ENCODE measurements at regions not wholly inside any gene's neighbourhood (a gene's known extent, or its start where the extent isn't known, plus 50 kb on each side); places are given as distances from the start of the nearest gene placed in this dataset.
"Not testable (repeated sequence)": the region's sequence is repeated elsewhere in the genome, so short reads cannot be mapped to it uniquely, and the experiment has no call there.

DNA sequence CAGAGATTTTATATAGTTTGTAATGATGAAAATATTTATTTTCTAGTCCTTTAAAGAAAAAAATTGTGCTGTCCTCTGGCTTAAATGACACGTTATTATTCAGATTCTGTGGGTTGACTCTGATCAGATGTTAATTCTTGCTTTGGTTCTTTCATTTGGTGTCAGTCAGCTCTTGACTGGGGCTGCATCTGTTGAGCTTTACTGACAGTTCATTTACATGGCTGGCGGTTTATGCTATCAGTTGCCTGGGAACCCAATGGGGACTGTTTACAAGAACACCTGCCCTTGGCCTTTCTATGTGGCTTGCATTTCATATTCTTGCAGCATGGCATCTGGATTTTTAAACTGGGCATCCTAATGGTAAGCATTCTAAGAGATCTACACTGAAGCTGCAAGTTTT, 667.1 kb upstream of the FBXO33 start:
- DNase-seq: no peak

DNA sequence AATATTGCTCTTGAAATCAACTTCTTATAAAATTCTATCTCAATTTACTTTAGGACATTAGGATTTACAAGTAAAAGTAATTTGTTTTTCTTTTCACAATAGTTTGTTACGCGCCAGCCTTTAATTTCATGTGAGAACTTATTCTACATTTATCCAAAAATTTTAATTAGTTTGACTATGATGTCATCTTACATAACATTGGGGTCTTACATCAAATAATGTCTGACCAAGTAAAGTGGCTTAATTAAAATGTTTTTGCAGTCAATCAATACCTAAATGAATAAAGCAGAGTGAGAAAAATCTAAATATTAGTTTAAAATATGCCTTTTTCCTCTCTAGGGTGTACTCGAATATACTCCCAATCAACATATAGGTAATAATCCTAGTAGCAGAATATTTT, 666.2 kb upstream of the FBXO33 start:
- no peak for DNase-seq

DNA sequence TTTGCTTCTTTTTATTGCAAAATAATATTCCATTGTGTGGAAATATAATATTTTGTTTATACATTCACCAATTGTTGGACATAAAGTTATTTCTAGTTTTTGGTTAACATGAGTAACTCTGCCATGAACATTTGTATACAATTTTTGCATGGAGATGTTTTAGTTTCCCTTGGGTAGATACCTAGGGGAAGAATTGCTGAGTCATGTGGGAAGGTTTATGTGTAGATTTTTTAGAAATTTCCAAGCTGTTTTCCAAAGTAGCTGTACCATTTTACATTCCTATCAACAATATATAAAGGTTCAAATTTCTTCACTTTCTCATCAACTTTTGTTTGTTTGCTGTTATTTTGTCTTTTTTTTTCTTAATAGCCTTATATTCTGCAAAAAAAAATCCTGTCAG, 664.7 kb upstream of the FBXO33 start:
- DNase-seq: no peak

DNA sequence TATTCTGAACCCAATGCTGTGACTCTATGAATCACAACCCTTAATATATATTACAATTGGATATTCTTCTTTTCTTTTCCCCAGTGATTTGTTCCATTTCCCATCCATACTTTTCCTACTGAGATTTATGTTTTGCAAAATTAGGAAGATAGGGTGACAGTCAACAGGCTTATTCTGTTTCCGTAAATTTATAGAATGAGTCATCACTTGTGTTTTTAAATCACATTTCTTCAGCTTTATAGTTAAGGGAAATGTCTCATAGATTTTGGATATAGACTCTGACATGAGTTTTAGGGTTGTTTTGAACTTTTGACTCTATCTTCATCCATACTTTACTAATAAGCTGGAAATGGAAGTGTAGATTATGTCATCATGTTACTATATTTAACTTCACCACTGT, 661.6 kb upstream of the FBXO33 start:
- DNase-seq: no peak

DNA sequence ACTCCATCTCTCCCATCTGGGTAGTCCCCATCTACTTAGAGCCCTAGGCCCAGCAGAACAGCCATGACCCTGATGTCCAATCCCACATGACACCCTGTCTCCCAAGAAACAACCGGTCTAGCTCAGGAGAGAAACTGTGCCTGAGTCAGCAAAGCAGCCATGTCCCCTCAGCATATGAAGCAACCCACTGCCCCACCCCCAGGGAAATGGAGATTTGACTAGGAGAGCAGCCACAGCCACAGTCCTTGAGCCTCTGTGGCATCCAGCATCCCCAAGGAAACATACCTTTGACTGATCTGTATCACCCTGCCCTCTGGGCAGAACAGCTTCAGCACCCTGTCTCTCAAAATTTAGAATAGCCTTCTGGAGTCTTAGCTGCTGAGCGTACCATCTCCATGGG, 641.9 kb upstream of the FBXO33 start:
- no peak for DNase-seq

- DNase-seq: no peak
Measured at GRCh38 chr14:40072175-40072574, 639.9 kb upstream of the FBXO33 start.

GRCh38 chr14:40058901-40059897, 627.0 kb upstream of the FBXO33 start:
- no peak for DNase-seq

- no peak for DNase-seq
Measured at GRCh38 chr14:40053416-40053815, 621.2 kb upstream of the FBXO33 start.

- no peak for DNase-seq
Measured at GRCh38 chr14:40028991-40029390, 596.8 kb upstream of the FBXO33 start.

- no peak for DNase-seq
Measured at GRCh38 chr14:40025101-40025500, 592.9 kb upstream of the FBXO33 start.

DNA sequence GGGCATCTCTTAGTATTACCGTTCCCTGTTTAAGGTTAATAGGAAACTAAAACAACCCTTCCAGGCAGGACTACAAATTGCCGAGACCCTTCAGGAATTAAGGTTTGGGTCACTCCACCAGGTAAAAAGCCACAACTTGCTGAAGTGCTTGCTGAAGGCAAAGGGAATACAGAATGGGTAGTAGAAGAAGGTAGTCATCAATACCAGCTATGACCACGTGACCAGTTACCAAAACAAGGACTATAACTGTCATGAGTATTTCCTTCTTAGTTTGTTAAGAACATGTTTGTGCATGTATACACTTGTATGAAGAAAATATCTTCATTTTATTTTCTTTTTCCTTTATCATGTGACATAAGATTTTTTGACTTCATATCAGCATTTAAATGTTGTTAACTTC, 578.7 kb upstream of the FBXO33 start:
- DNase-seq: no peak

- no peak for DNase-seq
Measured at GRCh38 chr14:40009771-40010170, 577.5 kb upstream of the FBXO33 start.

GRCh38 chr14:40008345-40008744, 576.1 kb upstream of the FBXO33 start:
- not testable (repeated sequence) for DNase-seq

DNA sequence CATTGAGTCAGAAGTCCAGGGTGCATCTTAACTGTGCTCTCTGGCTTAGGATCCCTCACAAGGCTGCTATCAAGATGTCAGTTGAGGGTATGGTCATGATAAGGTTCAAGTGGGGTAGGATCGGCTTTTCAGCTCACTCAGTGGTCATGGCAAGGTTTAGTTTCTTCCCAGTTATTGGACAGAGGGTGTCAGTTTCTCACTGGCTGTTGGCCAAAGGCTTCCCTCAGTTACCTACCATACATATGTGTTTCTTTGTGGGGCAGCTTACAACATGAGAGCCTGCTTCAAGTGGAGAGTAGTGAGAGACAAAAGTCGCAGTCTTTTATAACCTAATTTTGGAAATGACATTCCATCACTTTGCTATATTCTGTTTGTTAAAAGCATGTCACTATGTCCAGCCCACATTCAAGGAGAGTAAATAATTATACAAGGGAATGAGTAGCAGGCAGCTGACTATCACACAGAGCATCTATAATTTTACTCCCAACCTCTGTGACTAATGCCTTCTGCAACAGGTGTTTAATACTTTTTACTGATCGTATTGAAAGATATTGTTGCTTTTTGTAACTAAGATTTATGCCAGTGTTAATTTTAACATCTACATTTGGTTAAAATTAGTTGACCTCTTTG, 572.8 kb upstream of the FBXO33 start:
- DNase-seq: no peak

DNA sequence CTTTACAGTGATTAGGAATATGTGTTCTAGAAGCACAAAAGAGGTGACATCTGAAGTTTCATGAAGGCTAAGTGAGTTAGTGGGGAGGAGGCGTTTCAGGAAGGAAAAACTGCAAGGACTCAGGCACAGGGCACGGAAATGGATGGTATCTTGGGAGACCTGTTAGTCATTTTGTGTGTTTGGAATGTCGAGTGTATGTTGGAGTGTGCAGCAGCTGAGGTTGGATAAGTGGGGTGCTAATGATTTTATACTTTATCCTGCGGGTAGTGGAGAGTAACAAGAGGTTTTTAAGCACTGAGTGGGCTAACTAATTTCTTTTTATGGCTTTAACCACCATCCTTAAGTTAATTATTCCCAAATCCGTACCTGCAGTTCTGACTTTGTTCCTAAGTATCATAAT, 571.5 kb upstream of the FBXO33 start:
- no peak for DNase-seq

- no peak for DNase-seq
Measured at GRCh38 chr14:39998854-39999253, 566.6 kb upstream of the FBXO33 start.

- DNase-seq: no peak
Measured at GRCh38 chr14:39998114-39998513, 565.9 kb upstream of the FBXO33 start.

DNA sequence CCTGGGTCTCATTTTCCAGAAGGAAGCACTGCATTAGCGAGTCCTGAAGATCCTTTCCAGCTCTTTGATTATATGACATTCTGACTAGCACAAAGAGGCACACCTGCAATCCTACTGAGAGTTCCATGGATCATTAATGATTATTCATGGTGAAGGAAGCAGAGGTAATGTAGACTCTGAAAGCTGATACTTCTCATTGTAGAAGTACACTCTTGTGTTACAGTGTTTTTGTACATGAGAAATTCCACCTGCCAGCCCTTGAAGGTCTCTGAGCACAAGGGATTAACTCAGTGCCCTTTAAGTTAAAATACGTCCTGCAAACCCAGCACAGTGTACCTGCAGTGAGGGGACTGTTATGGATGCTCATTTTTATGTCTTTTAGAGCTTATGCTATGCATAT, 558.8 kb upstream of the FBXO33 start:
- DNase-seq: no peak

GRCh38 chr14:39988939-39989338, 556.7 kb upstream of the FBXO33 start:
- DNase-seq: no peak

- DNase-seq: no peak
Measured at GRCh38 chr14:39984323-39984722, 552.1 kb upstream of the FBXO33 start.

- no peak for DNase-seq
Measured at GRCh38 chr14:39977198-39977597, 545.0 kb upstream of the FBXO33 start.

DNA sequence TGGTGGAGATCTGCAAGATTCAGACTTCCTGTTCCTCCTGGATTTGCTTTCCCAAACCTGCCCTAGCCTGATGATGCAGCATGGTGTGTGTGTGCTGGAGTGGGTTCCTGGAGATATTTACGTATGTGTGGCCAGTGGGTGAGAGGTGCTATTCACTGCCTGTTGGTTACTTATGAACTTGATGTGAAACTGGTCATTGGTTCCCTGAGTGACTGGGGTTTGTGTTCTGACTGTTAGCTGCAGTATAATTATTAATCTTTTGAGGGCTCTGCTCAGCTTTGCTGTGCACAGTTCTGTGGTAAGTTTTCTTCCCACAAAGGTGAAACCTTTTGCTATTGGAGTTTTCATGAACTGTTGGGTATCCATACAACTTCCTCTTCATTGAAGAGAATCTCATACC, 541.8 kb upstream of the FBXO33 start:
- no peak for DNase-seq

DNA sequence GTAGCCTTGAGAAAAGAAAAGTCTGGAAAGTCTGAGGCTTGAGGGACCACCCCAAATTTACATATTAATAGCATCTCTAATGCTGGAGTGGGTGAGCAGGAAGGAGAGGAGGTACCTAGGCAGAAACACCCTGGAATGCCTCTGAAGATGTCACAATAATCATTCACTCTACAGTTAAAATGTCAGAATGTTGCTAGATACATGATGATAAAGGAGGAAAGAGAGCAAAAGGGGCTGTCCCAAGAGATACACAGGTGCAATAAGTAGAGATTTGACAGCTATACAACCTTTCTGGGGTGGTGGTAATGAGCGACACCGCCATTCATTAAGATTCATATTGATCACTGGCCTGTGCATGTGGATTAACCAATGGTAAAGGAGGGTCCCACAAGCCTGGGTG, 540.5 kb upstream of the FBXO33 start:
- DNase-seq: no peak

GRCh38 chr14:39967885-39968284, 535.7 kb upstream of the FBXO33 start:
- DNase-seq: no peak

Measured in inflammatory macrophage (primary cell).